H1 (cell line): ENCODE measurements at regions not wholly inside any gene's neighbourhood (a gene's known extent, or its start where the extent isn't known, plus 50 kb on each side); places are given as distances from the start of the nearest gene placed in this dataset.

Experiments
- CTCF ChIA-PET: fragments of 300-600 bp; sonication (Branson Sonifier 250); formaldehyde crosslinking; loops from one replicate; lab custom pipeline; 2021; ENCODE audit not compliant: partially characterized antibody; lab: Charles Lee
- POLR2A ChIA-PET: fragments of 300-600 bp; sonication (Branson Sonifier 250); formaldehyde crosslinking; loops from one replicate; lab custom pipeline; 2021; ENCODE audit warnings: inconsistent platforms; ENCODE audit not compliant: partially characterized antibody; lab: Charles Lee
- DNase-seq, 2 experiments: peaks; one replicate each; pipeline versions ENCODE4 v3.0.0 to v3.0.0-alpha.2; 2010 to 2022; ENCODE audit warnings: low spot score in 2 of 2, low read depth in 1 of 2, mixed read lengths in 1 of 2
- FAIRE-seq: peaks from 2 replicates; lab custom pipeline; 2011; peaks lifted over from hg19 to GRCh38; lab: Jason Lieb, UNC
- H2AFZ ChIP-seq: 2 replicates; pipeline ENCODE4 v1.8.1; 2012; ENCODE audit warnings: low read length, inconsistent platforms
- H2AK5ac ChIP-seq: 2 replicates; pipeline ENCODE4 v1.6.1; 2013; ENCODE audit warnings: low read depth, low read length
- H2BK120ac ChIP-seq: replicated peaks from 2 replicates; pipeline ENCODE3; 2013; ENCODE audit warnings: low read depth, low read length, inconsistent platforms
- H2BK12ac ChIP-seq: 2 replicates; pipeline ENCODE4 v1.6.1; 2013; ENCODE audit warnings: low read depth, low read length
- H2BK15ac ChIP-seq: 2 replicates; pipeline ENCODE4 v1.6.1; 2013; ENCODE audit warnings: low read length
- H2BK20ac ChIP-seq: 2 replicates; pipeline ENCODE4 v1.6.1; 2013; ENCODE audit warnings: low read length
- H2BK5ac ChIP-seq: 2 replicates; pipeline ENCODE4 v1.6.1; 2013; ENCODE audit warnings: low read depth, low read length
- H3K14ac ChIP-seq: 2 replicates; pipeline ENCODE4 v1.6.1; 2013; ENCODE audit warnings: inconsistent platforms; ENCODE audit not compliant: insufficient read length
- H3K18ac ChIP-seq: 2 replicates; pipeline ENCODE4 v1.6.1; 2013; ENCODE audit warnings: low read length; ENCODE audit errors: extremely low read depth
- H3K23ac ChIP-seq: 2 replicates; pipeline ENCODE4 v1.6.1; 2013; ENCODE audit warnings: inconsistent platforms; ENCODE audit not compliant: insufficient read length
- H3K23me2 ChIP-seq: 2 replicates; pipeline ENCODE4 v1.6.1; 2013; ENCODE audit warnings: low read depth, low read length
- H3K27ac ChIP-seq: 2 replicates; pipeline ENCODE4 v1.6.1; 2011; ENCODE audit warnings: low read depth, low read length, inconsistent platforms
- H3K27me3 ChIP-seq, 4 experiments: replicated peaks in 1 of 4; 1 replicate in 1 of 4; 2 replicates in 3 of 4; pipeline versions ENCODE4 v1.6.1 to v1.8.1; 2011 to 2013; ENCODE audit warnings: low read length in 3 of 4, mild to moderate bottlenecking in 3 of 4, inconsistent platforms in 2 of 4, mixed read lengths in 2 of 4, moderate library complexity in 1 of 4; ENCODE audit not compliant: control insufficient read depth in 3 of 4, insufficient read depth in 3 of 4; ENCODE audit errors: extremely low read depth in 1 of 4
- H3K36me3 ChIP-seq, 4 experiments: 2 replicates each; pipeline versions ENCODE4 v1.6.1 to v1.8.1; 2011 to 2013; ENCODE audit warnings: mild to moderate bottlenecking in 4 of 4, low read length in 3 of 4, moderate library complexity in 2 of 4, control low read depth in 1 of 4, inconsistent platforms in 1 of 4; ENCODE audit not compliant: insufficient read depth in 4 of 4, control insufficient read depth in 2 of 4
- H3K4ac ChIP-seq: replicated peaks from 2 replicates; pipeline ENCODE3; 2013; ENCODE audit warnings: low read length, low read depth, mixed read lengths, inconsistent platforms; ENCODE audit not compliant: insufficient read length
- H3K4me1 ChIP-seq, 4 experiments: replicated peaks in 1 of 4; 1 replicate in 1 of 4; 2 replicates in 3 of 4; pipeline versions ENCODE4 v1.6.1 to v1.8.1; 2011 to 2013; ENCODE audit warnings: low read length in 3 of 4, inconsistent platforms in 2 of 4, mixed read lengths in 1 of 4; ENCODE audit not compliant: insufficient read depth in 4 of 4, control insufficient read depth in 3 of 4
- H3K4me2 ChIP-seq, 2 experiments: 2 replicates each; pipeline versions ENCODE4 v1.6.1 to v1.8.1; 2011 to 2013; ENCODE audit warnings: low read depth in 2 of 2, low read length in 2 of 2, control low read depth in 1 of 2, inconsistent platforms in 1 of 2, mild to moderate bottlenecking in 1 of 2; ENCODE audit not compliant: insufficient read depth in 1 of 2
- H3K4me3 ChIP-seq, 4 experiments: fragments of 200-600, 300-600 bp in 1 of 4; sonication (generic), shearing (Covaris generic), sonication (Bioruptor Twin) in 1 of 4; 2 replicates each; pipeline versions ENCODE4 v1.5.1 to v1.8.1; 2011 to 2016; ENCODE audit warnings: low read length in 4 of 4, low read depth in 3 of 4, control low read depth in 2 of 4, inconsistent platforms in 2 of 4, mild to moderate bottlenecking in 2 of 4, mixed read lengths in 1 of 4, moderate library complexity in 1 of 4; ENCODE audit not compliant: insufficient read depth in 2 of 4; ENCODE audit errors: extremely low read depth in 1 of 4
- H3K56ac ChIP-seq: replicated peaks from 2 replicates; pipeline ENCODE3; 2013; ENCODE audit warnings: low read depth, mild to moderate bottlenecking, mixed read lengths, low read length, inconsistent platforms; ENCODE audit not compliant: insufficient read length
- H3K79me1 ChIP-seq: 2 replicates; pipeline ENCODE4 v1.6.1; 2013; ENCODE audit warnings: low read depth, low read length, control low read depth
- H3K79me2 ChIP-seq, 2 experiments: 2 replicates each; pipeline versions ENCODE4 v1.6.1 to v1.8.1; 2012 to 2013; ENCODE audit warnings: low read length in 2 of 2, mild to moderate bottlenecking in 2 of 2, inconsistent platforms in 1 of 2; ENCODE audit not compliant: insufficient read depth in 2 of 2, control insufficient read depth in 1 of 2
- H3K9ac ChIP-seq, 4 experiments: replicated peaks in 1 of 4; 1 replicate in 1 of 4; 2 replicates in 3 of 4; pipeline versions ENCODE4 v1.6.1 to v1.8.1; 2011 to 2013; ENCODE audit warnings: low read depth in 3 of 4, low read length in 3 of 4, control low read depth in 2 of 4, mild to moderate bottlenecking in 2 of 4, moderate library complexity in 2 of 4, inconsistent platforms in 1 of 4; ENCODE audit errors: extremely low read depth in 1 of 4
- H3K9me3 ChIP-seq, 2 experiments: 2 replicates each; pipeline versions ENCODE4 v1.6.1 to v1.8.1; 2012 to 2013; ENCODE audit warnings: mild to moderate bottlenecking in 2 of 2, moderate library complexity in 2 of 2, control low read depth in 1 of 2, inconsistent platforms in 1 of 2, low read depth in 1 of 2, low read length in 1 of 2, mixed read lengths in 1 of 2; ENCODE audit not compliant: insufficient read depth in 2 of 2
- H4K20me1 ChIP-seq, 2 experiments: replicated peaks in 1 of 2; 2 replicates each; pipeline versions ENCODE3 to v1.8.1; 2011 to 2013; ENCODE audit warnings: inconsistent platforms in 2 of 2, low read length in 2 of 2, mild to moderate bottlenecking in 1 of 2; ENCODE audit not compliant: insufficient read depth in 2 of 2, control insufficient read depth in 1 of 2
- H4K5ac ChIP-seq: 2 replicates; pipeline ENCODE4 v1.6.1; 2013; ENCODE audit warnings: low read length, low read depth, mixed read lengths, inconsistent platforms; ENCODE audit not compliant: insufficient read length
- H4K8ac ChIP-seq: 2 replicates; pipeline ENCODE4 v1.8.0; 2013; ENCODE audit warnings: mild to moderate bottlenecking, moderate library complexity, low read length, inconsistent platforms; ENCODE audit not compliant: insufficient read depth; ENCODE audit errors: extremely low read depth
- H4K91ac ChIP-seq: replicated peaks from 2 replicates; pipeline ENCODE3; 2013; ENCODE audit warnings: low read length, mixed read lengths, inconsistent platforms; ENCODE audit not compliant: insufficient read length
- EGR1 ChIP-seq: IDR thresholded peaks from 2 replicates; pipeline ENCODE4 v1.6.1; 2011; ENCODE audit warnings: low read depth, low read length, borderline replicate concordance
- FOSL1 ChIP-seq: IDR thresholded peaks from 2 replicates; pipeline ENCODE4 v1.6.1; 2011; ENCODE audit warnings: mild to moderate bottlenecking, low read depth, low read length, moderate library complexity; ENCODE audit not compliant: insufficient read depth
- JUND ChIP-seq: IDR thresholded peaks from 2 replicates; pipeline ENCODE4 v1.6.1; 2011; ENCODE audit warnings: mild to moderate bottlenecking, improper control_type of control experiment, low read length
- MAX ChIP-seq: IDR thresholded peaks from 2 replicates; pipeline ENCODE4 v1.6.1; 2012; ENCODE audit warnings: inconsistent platforms
- SUZ12 ChIP-seq: fragments of 200-600 bp; sonication (generic); IDR thresholded peaks from 2 replicates; pipeline ENCODE4 v1.6.1; 2012; ENCODE audit warnings: mild to moderate bottlenecking, inconsistent platforms, low read length, moderate library complexity, mixed read lengths
- WGBS, 2 experiments: shearing (Covaris generic) in 1 of 2; methylation state at CpG; one replicate each; pipeline versions ENCODE4 v1.1.6 to v1.1.7; 2013 to 2015; ENCODE audit warnings: low lambda C conversion rate in 2 of 2, mixed read lengths in 2 of 2, inconsistent platforms in 1 of 2, low coverage in 1 of 2, missing lambda C conversion rate in 1 of 2; ENCODE audit not compliant: insufficient replicate concordance in 2 of 2, insufficient coverage in 1 of 2, insufficient read length in 1 of 2; ENCODE audit errors: extremely low coverage in 1 of 2, missing lambda C conversion rate in 1 of 2; 5-methylcytosine and 5-hydroxymethylcytosine counted together

GRCh38 chr10:90224791-90225566 lies 523.6 kb downstream of the KIF20B start:
- no peak overlapping the region for H3K27ac ChIP-seq
- no peak overlapping the region for H4K91ac ChIP-seq
- no peaks in the 10 kb centered on the region for H3K23me2 ChIP-seq
- ChIA-PET POLR2A (no interaction called here), CTCF (interaction anchor here (1.3 kb wide), 1 partner anchor 13 kb away, joined by 3 read pairs; no protein-coding TSS in a partner anchor)
- H2AK5ac ChIP-seq: no peak overlapping the region
- H4K5ac ChIP-seq: no peak overlapping the region
- no peak overlapping the region for H3K14ac ChIP-seq
- H3K36me3 ChIP-seq: no peaks in the 10 kb centered on the region
- TF ChIP-seq SUZ12 (no peak), MAX (no peak), FOSL1 (no peak), JUND (no peak), EGR1 (no peak)
- no peaks in the 10 kb centered on the region for H4K20me1 ChIP-seq
- H3K56ac ChIP-seq: no peak overlapping the region
- H3K4ac ChIP-seq: no peak overlapping the region
- H3K27me3 ChIP-seq: no peaks in the 10 kb centered on the region
- H3K4me1 ChIP-seq: no peaks in the 10 kb centered on the region
- H2AFZ ChIP-seq: no peak overlapping the region
- DNase-seq (no peak), FAIRE-seq (no peak)
- H2BK20ac ChIP-seq: no peak overlapping the region
- H3K9ac ChIP-seq: no peak overlapping the region
- H2BK12ac ChIP-seq: no peak overlapping the region
- no peak overlapping the region for H3K4me2 ChIP-seq
- WGBS, 2 experiments: 100% methylated on average over 2 of the region's 2 CpGs; no CpG with 5 or more reads in 1 of the 2 experiments
- no peak overlapping the region for H3K23ac ChIP-seq
- H3K79me1 ChIP-seq: no peaks in the 10 kb centered on the region
- H2BK15ac ChIP-seq: no peak overlapping the region
- no peak overlapping the region for H2BK5ac ChIP-seq
- no peaks in the 10 kb centered on the region for H3K79me2 ChIP-seq
- H3K4me3 ChIP-seq: no peak overlapping the region
- no peak overlapping the region for H3K18ac ChIP-seq
- no peak overlapping the region for H4K8ac ChIP-seq
- no peaks in the 10 kb centered on the region for H3K9me3 ChIP-seq
- no peak overlapping the region for H2BK120ac ChIP-seq
